Duodenal mucosa (tissue), 2 donors: ENCODE measurements at regions not wholly inside any gene's neighbourhood (a gene's known extent, or its start where the extent isn't known, plus 50 kb on each side); places are given as distances from the start of the nearest gene placed in this dataset.

Experiments used
- H3K27ac ChIP-seq: one replicate; pipeline ENCODE4 v1.7.0; 2013; ENCODE audit warnings: low read depth, low read length
- H3K27me3 ChIP-seq, 2 donors: one replicate each; pipeline ENCODE4 v1.7.0; 2013; ENCODE audit warnings: low read length in 2 of 2, control low read depth in 1 of 2; ENCODE audit not compliant: insufficient read depth in 2 of 2, control insufficient read depth in 1 of 2
- H3K36me3 ChIP-seq, 2 donors: one replicate each; pipeline ENCODE4 v1.7.0; 2013; ENCODE audit warnings: low read length in 2 of 2, control low read depth in 1 of 2; ENCODE audit not compliant: insufficient read depth in 2 of 2, control insufficient read depth in 1 of 2
- H3K4me1 ChIP-seq, 2 donors: one replicate each; pipeline ENCODE4 v1.7.0; 2013; ENCODE audit warnings: low read length in 2 of 2, control low read depth in 1 of 2; ENCODE audit not compliant: insufficient read depth in 2 of 2, control insufficient read depth in 1 of 2
- H3K4me3 ChIP-seq, 2 donors: one replicate each; pipeline ENCODE4 v1.7.0; 2013; ENCODE audit warnings: low read length in 2 of 2, low read depth in 1 of 2
- H3K9ac ChIP-seq, 2 donors: one replicate each; pipeline ENCODE4 v1.7.0; 2013; ENCODE audit warnings: low read length in 2 of 2, low read depth in 1 of 2
- H3K9me3 ChIP-seq, 2 donors: one replicate each; pipeline ENCODE4 v1.7.0; 2013; ENCODE audit warnings: low read length in 2 of 2, control low read depth in 1 of 2; ENCODE audit not compliant: control insufficient read depth in 1 of 2

- no peak overlapping the region for H3K27ac ChIP-seq
- no peaks in the 10 kb centered on the region for H3K4me1 ChIP-seq
- H3K36me3 ChIP-seq, result no peaks in the 10 kb centered on the region
- no peaks in the 10 kb centered on the region for H3K9me3 ChIP-seq
- no peak overlapping the region for H3K9ac ChIP-seq
- no peaks in the 10 kb centered on the region for H3K27me3 ChIP-seq
- no peak overlapping the region for H3K4me3 ChIP-seq
These were observed 102.3 kb downstream of the LIPG start for GRCh38 chr18:49663899-49664890.

GRCh38 chr18:49662506-49662905 lies 100.6 kb downstream of the LIPG start:
- H3K4me1 ChIP-seq, result peaks cover 0 to 4% of the 10 kb centered on the region in 2 donors
- H3K36me3 ChIP-seq, result no peaks in the 10 kb centered on the region
- no peak overlapping the region for H3K27ac ChIP-seq
- H3K27me3 ChIP-seq, result no peaks in the 10 kb centered on the region
- no peak overlapping the region for H3K9ac ChIP-seq
- H3K4me3 ChIP-seq, result no peak overlapping the region
- no peaks in the 10 kb centered on the region for H3K9me3 ChIP-seq

- Histone ChIP-seq H3K36me3 (no peaks in the 10 kb centered on the region), H3K4me1 (peaks cover 0 to 4% of the 10 kb centered on the region in 2 donors), H3K27me3 (no peaks in the 10 kb centered on the region), H3K9ac (no peak overlapping the region), H3K4me3 (no peak overlapping the region), H3K9me3 (no peaks in the 10 kb centered on the region), H3K27ac (no peak overlapping the region)
These were observed 97.1 kb downstream of the LIPG start for GRCh38 chr18:49658823-49659404.

GRCh38 chr18:49656073-49656692 lies 94.3 kb downstream of the LIPG start:
- Histone ChIP-seq H3K27me3 (no peaks in the 10 kb centered on the region), H3K4me3 (no peak overlapping the region), H3K27ac (no peak overlapping the region), H3K9me3 (no peaks in the 10 kb centered on the region), H3K4me1 (peaks cover 4 to 10% of the 10 kb centered on the region in 2 donors), H3K9ac (no peak overlapping the region), H3K36me3 (no peaks in the 10 kb centered on the region)

- H3K4me3 ChIP-seq, result no peak overlapping the region
- H3K9ac ChIP-seq, result no peak overlapping the region
- no peaks in the 10 kb centered on the region for H3K36me3 ChIP-seq
- H3K9me3 ChIP-seq, result no peaks in the 10 kb centered on the region
- no peaks in the 10 kb centered on the region for H3K27me3 ChIP-seq
- peaks cover 4 to 10% of the 10 kb centered on the region in 2 donors for H3K4me1 ChIP-seq
- H3K27ac ChIP-seq, result no peak overlapping the region
These were observed 93.6 kb downstream of the LIPG start for GRCh38 chr18:49655266-49656072.

GRCh38 chr18:49654347-49654746 lies 92.5 kb downstream of the LIPG start:
- H3K27ac ChIP-seq, result no peak overlapping the region
- no peaks in the 10 kb centered on the region for H3K36me3 ChIP-seq
- no peaks in the 10 kb centered on the region for H3K27me3 ChIP-seq
- no peak overlapping the region for H3K9ac ChIP-seq
- H3K4me1 ChIP-seq, result peaks cover 4 to 10% of the 10 kb centered on the region in 2 donors
- H3K4me3 ChIP-seq, result no peak overlapping the region
- no peaks in the 10 kb centered on the region for H3K9me3 ChIP-seq

- peaks cover 0 to 10% of the 10 kb centered on the region in 2 donors for H3K4me1 ChIP-seq
- peak overlapping the region; percentile 25 to 34 for H3K4me3 ChIP-seq
- no peak overlapping the region for H3K27ac ChIP-seq
- no peaks in the 10 kb centered on the region for H3K9me3 ChIP-seq
- no peaks in the 10 kb centered on the region for H3K27me3 ChIP-seq
- no peaks in the 10 kb centered on the region for H3K36me3 ChIP-seq
- H3K9ac ChIP-seq, result peak overlapping the region in 1 of 2 donors; percentile 22
These were observed 91.2 kb downstream of the LIPG start for GRCh38 chr18:49652881-49653724.

GRCh38 chr18:49651033-49651432 lies 89.2 kb downstream of the LIPG start:
- Histone ChIP-seq H3K9me3 (no peaks in the 10 kb centered on the region), H3K9ac (no peak overlapping the region), H3K4me3 (no peak overlapping the region), H3K27me3 (no peaks in the 10 kb centered on the region), H3K36me3 (no peaks in the 10 kb centered on the region), H3K27ac (no peak overlapping the region), H3K4me1 (peaks cover 14 to 22% of the 10 kb centered on the region in 2 donors)

GRCh38 chr18:49650426-49650891 lies 88.6 kb downstream of the LIPG start:
- no peaks in the 10 kb centered on the region for H3K27me3 ChIP-seq
- H3K4me3 ChIP-seq, result no peak overlapping the region
- H3K9me3 ChIP-seq, result no peaks in the 10 kb centered on the region
- no peaks in the 10 kb centered on the region for H3K36me3 ChIP-seq
- no peak overlapping the region for H3K27ac ChIP-seq
- H3K9ac ChIP-seq, result no peak overlapping the region
- H3K4me1 ChIP-seq, result peaks cover 14 to 22% of the 10 kb centered on the region in 2 donors
